AG09309 (cell line): ENCODE measurements at regions not wholly inside any gene's neighbourhood (a gene's known extent, or its start where the extent isn't known, plus 50 kb on each side); places are given as distances from the start of the nearest gene placed in this dataset.

Experiments used
- DNase-seq: peaks from one replicate; pipeline ENCODE4 v3.0.0-alpha.2; 2010; ENCODE audit warnings: low read depth
- H3K4me3 ChIP-seq: 2 replicates; pipeline ENCODE4 v1.5.1; 2011; ENCODE audit warnings: mild to moderate bottlenecking, low read depth, low read length, moderate library complexity; ENCODE audit not compliant: control insufficient read depth
- CTCF ChIP-seq: IDR thresholded peaks from 2 replicates; pipeline ENCODE4 v1.5.1; 2011; ENCODE audit warnings: mild to moderate bottlenecking, low read depth, low read length, inconsistent platforms; ENCODE audit not compliant: insufficient read depth, control insufficient read depth; ENCODE audit errors: missing control alignments

GRCh38 chr18:60174832-60175231, 197.7 kb downstream of the MC4R start:
- TF ChIP-seq CTCF, result no peak
- DNase-seq, result no peak
- H3K4me3 ChIP-seq, result no peak overlapping the region

GRCh38 chr18:60172030-60172429, 200.5 kb downstream of the MC4R start:
- no peak for TF ChIP-seq CTCF
- no peak overlapping the region for H3K4me3 ChIP-seq
- no peak for DNase-seq

GRCh38 chr18:60163622-60164021, 209.0 kb downstream of the MC4R start:
- H3K4me3 ChIP-seq, result no peak overlapping the region
- DNase-seq, result no peak
- no peak for TF ChIP-seq CTCF

GRCh38 chr18:60162388-60162787, 210.2 kb downstream of the MC4R start:
- TF ChIP-seq CTCF, result no peak
- no peak overlapping the region for H3K4me3 ChIP-seq
- DNase-seq, result no peak

- no peak overlapping the region for H3K4me3 ChIP-seq
- no peak for DNase-seq
- TF ChIP-seq CTCF, result no peak
Observed at GRCh38 chr18:60157810-60158209, 214.8 kb downstream of the MC4R start.

- DNase-seq, result no peak
- no peak for TF ChIP-seq CTCF
- no peak overlapping the region for H3K4me3 ChIP-seq
Observed at GRCh38 chr18:60153376-60153775, 219.2 kb downstream of the MC4R start.

- H3K4me3 ChIP-seq, result no peak overlapping the region
- no peak for TF ChIP-seq CTCF
- DNase-seq, result no peak
Observed at GRCh38 chr18:60149316-60149715, 223.3 kb downstream of the MC4R start.
